CD4-positive, alpha-beta T cell treated with Interleukin-17A for 1 hour (primary cell): ENCODE measurements at regions not wholly inside any gene's neighbourhood (a gene's known extent, or its start where the extent isn't known, plus 50 kb on each side); places are given as distances from the start of the nearest gene placed in this dataset.

ENCODE experiments used
- DNase-seq: peaks from one replicate; pipeline ENCODE4 v3.0.0-alpha.2; 2020

- DNase-seq, result no peak
These were observed 75.8 kb upstream of the ZNF516 start for GRCh38 chr18:76570856-76571255.

- DNase-seq, result no peak
These were observed 74.8 kb upstream of the ZNF516 start for GRCh38 chr18:76569644-76570419.

GRCh38 chr18:76568731-76569130 lies 73.7 kb upstream of the ZNF516 start:
- no peak for DNase-seq

GRCh38 chr18:76567835-76568445 lies 72.9 kb upstream of the ZNF516 start:
- DNase-seq, result no peak

GRCh38 chr18:76566987-76567386 lies 71.9 kb upstream of the ZNF516 start:
- DNase-seq, result no peak

- DNase-seq, result peak; percentile 6
These were observed 70.5 kb upstream of the ZNF516 start for GRCh38 chr18:76565238-76566173.

GRCh38 chr18:76564655-76565237 lies 69.7 kb upstream of the ZNF516 start:
- no peak for DNase-seq

GRCh38 chr18:76564117-76564516 lies 69.1 kb upstream of the ZNF516 start:
- DNase-seq, result no peak

GRCh38 chr18:76562286-76563122 lies 67.5 kb upstream of the ZNF516 start:
- no peak for DNase-seq

GRCh38 chr18:76558881-76559667 lies 64.0 kb upstream of the ZNF516 start:
- DNase-seq, result no peak

GRCh38 chr18:76557026-76557575 lies 62.1 kb upstream of the ZNF516 start:
- no peak for DNase-seq

- no peak for DNase-seq
These were observed 59.6 kb upstream of the ZNF516 start for GRCh38 chr18:76554547-76555222.

GRCh38 chr18:76553715-76554546 lies 58.9 kb upstream of the ZNF516 start:
- peak; percentile 4 for DNase-seq

- no peak for DNase-seq
These were observed 53.5 kb upstream of the ZNF516 start for GRCh38 chr18:76548541-76548940.

- DNase-seq, result no peak
These were observed 52.3 kb upstream of the ZNF516 start for GRCh38 chr18:76547296-76547695.

- no peak for DNase-seq
These were observed 51.4 kb upstream of the ZNF516 start for GRCh38 chr18:76546436-76546835.

GRCh38 chr18:76546088-76546435 lies 51.0 kb upstream of the ZNF516 start:
- no peak for DNase-seq

- DNase-seq, result no peak
These were observed 50.5 kb upstream of the ZNF516 start for GRCh38 chr18:76545433-76546087.
